ENCODE measurements at regions not wholly inside any gene's neighbourhood (a gene's known extent, or its start where the extent isn't known, plus 50 kb on each side); places are given as distances from the start of the nearest gene placed in this dataset.

DNA sequence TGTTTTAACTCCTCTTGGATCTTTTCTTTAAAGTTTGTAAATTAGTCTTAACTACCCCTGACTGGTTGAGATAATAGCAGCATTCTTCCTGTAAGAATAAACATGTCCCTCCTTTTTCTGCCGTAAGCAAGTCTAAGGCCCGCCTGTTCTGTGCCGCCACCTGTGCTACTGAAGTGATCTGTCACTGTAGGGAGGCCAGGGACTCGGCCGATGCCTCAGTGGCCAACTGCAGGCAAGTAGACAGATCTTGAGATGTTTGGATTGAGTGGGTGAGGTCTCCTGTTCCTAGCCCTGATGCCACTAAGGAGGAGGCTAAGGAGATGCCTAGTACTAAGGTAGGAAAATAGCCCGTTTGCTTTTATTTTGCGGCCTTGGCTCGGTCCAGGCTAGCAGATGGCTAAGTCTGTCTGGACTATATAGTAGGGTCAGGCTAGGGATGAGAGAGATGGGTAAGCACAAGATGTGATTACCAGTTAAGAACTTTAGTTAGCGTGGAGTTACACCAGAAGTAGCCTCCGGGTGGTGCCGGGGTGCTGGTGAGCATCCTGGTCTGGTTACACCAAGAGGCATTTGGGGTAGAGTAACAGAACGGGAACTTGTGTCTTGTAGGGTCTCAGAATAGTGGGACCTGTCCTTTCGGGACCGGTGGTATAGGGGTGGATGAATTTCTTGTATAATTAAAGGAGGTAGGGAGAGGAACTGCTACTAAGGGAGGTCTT, 584.2 kb downstream of the SUCLG1 start:
- intact Hi-C loops (cut with DNase I) = no loop called here
- no peaks in the 10 kb centered on the region for H3K9me3 ChIP-seq (ENCODE audit: control insufficient read depth, low read length)
- DNase-seq (peak in 1 of 3 donors; percentile 18), ATAC-seq (no peak)
- H3K4me3 ChIP-seq (ENCODE audit: low read length) = no peak overlapping the region
- H3K4me1 ChIP-seq (ENCODE audit: control insufficient read depth, insufficient read depth, low read length) = no peaks in the 10 kb centered on the region
- WGBS = 91% methylated on average over 14 of the region's 14 CpGs
- no peaks in the 10 kb centered on the region for H3K27me3 ChIP-seq (ENCODE audit: control insufficient read depth, insufficient read depth)
- no peak overlapping the region for H3K27ac ChIP-seq (ENCODE audit: low read length)

DNA sequence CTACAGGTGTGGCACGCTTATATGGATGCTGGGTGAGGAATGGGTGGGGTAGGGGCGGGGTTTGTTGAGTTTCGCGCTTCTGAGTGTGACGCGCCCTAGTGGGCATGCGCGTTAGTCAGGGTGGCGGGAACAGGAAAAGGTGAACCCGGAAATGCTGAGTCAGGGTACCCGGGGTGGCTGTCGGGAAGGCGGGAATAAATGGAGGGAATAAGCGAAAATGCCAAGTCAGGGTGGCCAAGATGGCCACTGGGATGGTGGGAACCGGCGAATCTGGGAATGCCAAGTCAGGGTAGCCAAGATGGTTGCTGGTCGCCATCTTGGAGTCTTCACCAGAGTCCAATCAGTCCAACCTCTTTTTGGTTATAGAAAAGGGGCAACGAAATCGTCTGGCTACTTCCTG, 585.0 kb downstream of the SUCLG1 start:
- intact Hi-C loops (cut with DNase I) = no loop called here
- H3K4me1 ChIP-seq (ENCODE audit: control insufficient read depth, insufficient read depth, low read length) = no peaks in the 10 kb centered on the region
- H3K27me3 ChIP-seq (ENCODE audit: control insufficient read depth, insufficient read depth) = no peaks in the 10 kb centered on the region
- no peaks in the 10 kb centered on the region for H3K9me3 ChIP-seq (ENCODE audit: control insufficient read depth, low read length)
- 96% methylated on average over 19 of the region's 19 CpGs for WGBS
- ATAC-seq = no peak
- no peak overlapping the region for H3K4me3 ChIP-seq (ENCODE audit: low read length)
- no peak overlapping the region for H3K27ac ChIP-seq (ENCODE audit: low read length)
- peak in 1 of 3 donors; percentile 16 for DNase-seq

DNA sequence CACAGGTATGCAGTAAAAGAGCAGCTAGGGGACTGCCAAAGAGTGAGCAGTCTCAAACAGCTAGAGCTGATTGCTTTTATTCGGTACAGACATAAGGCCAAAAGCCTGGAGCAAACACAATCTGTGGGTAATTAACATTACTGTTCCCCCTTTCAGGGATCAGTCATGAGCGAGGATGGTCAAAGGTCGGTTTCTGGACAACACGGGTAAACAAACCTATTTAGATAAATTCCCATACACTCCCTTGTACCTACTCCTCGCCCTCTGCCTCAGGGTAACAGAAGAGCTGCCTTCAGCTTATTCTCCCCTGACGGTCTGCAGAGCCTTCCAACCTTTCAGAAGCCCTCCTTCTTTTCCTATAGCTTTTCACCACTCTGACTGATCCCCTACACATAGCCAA, 586.0 kb downstream of the SUCLG1 start:
- Histone ChIP-seq H3K27ac (ENCODE audit: low read length) (no peak overlapping the region), H3K27me3 (ENCODE audit: control insufficient read depth, insufficient read depth) (no peaks in the 10 kb centered on the region), H3K4me1 (ENCODE audit: control insufficient read depth, insufficient read depth, low read length) (no peaks in the 10 kb centered on the region), H3K9me3 (ENCODE audit: control insufficient read depth, low read length) (no peaks in the 10 kb centered on the region), H3K4me3 (ENCODE audit: low read length) (no peak overlapping the region)
- no peak for DNase-seq
- intact Hi-C loops (cut with DNase I) = no loop called here
- ATAC-seq = no peak
- WGBS = 82% methylated on average over 6 of the region's 6 CpGs

DNA sequence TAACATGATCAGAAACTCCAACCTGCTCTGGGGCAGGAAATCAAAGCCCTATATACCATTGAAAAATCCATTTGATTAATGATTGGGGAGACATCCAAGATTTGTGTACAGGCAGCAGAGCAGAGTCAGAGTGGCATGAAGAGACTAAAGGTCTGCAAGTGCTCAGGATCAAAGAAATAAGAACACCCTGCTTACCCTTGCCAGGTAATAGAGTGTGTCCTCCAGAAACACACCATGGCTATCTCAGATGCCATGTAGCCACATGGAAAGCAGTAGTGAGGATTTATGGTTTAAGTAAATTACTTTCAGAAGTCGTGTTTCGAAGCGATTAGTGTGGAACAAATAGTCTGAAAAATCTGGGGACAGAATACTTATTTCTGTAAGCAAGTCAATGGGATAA, 592.9 kb downstream of the SUCLG1 start:
- Histone ChIP-seq H3K4me3 (ENCODE audit: low read length) (no peak overlapping the region), H3K27ac (ENCODE audit: low read length) (no peak overlapping the region), H3K27me3 (ENCODE audit: control insufficient read depth, insufficient read depth) (no peaks in the 10 kb centered on the region), H3K9me3 (ENCODE audit: control insufficient read depth, low read length) (no peaks in the 10 kb centered on the region), H3K4me1 (ENCODE audit: control insufficient read depth, insufficient read depth, low read length) (no peaks in the 10 kb centered on the region)
- intact Hi-C loops (cut with DNase I) = no loop called here
- ATAC-seq (no peak), DNase-seq (no peak)
- WGBS = 94% methylated on average over 3 of the region's 3 CpGs

DNA sequence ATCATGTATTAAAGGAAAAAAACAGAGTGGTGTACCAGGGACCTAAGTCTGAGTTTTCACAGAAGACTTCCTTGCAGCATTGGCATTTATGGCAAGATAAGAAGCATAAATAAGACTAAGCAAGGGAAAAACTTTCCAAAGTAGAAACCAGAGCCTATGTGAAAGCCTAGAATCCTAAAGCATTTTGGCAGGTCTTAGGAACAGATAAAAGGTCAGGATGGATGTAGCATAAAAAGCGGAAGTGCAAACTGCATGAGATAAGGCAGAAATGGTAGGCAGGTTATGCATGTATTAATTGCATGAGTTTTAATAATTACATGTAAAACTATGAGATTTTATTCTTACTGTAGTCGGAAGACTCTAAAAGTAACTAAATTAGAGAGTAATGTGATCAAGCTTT, 596.5 kb downstream of the SUCLG1 start:
- 78% methylated on average over 2 of the region's 2 CpGs for WGBS
- intact Hi-C loops (cut with DNase I) = no loop called here
- no peak for DNase-seq
- no peak overlapping the region for H3K27ac ChIP-seq (ENCODE audit: low read length)
- no peak for ATAC-seq
- H3K9me3 ChIP-seq (ENCODE audit: control insufficient read depth, low read length) = no peaks in the 10 kb centered on the region
- no peaks in the 10 kb centered on the region for H3K4me1 ChIP-seq (ENCODE audit: control insufficient read depth, insufficient read depth, low read length)
- no peak overlapping the region for H3K4me3 ChIP-seq (ENCODE audit: low read length)
- no peaks in the 10 kb centered on the region for H3K27me3 ChIP-seq (ENCODE audit: control insufficient read depth, insufficient read depth)

DNA sequence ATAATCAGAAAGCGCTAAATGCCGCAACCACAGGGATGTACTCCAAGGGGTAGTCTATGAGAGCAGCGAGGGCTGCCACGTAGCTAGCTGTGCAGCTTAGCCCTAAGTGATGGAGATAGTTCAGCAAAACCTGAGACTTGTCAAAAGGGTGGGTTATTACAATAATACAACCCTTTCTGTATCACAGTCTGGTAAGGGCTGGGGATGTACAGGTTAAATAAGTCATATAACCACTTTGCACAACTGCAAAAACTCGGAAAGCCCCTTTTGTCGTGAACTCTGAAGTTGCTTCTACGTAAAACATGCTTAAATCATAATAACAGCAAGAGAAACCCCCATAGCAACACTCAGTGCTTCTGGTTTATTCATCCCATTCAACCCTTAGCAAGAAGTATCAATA, 598.8 kb downstream of the SUCLG1 start:
- Histone ChIP-seq H3K4me3 (ENCODE audit: low read length) (no peak overlapping the region), H3K27ac (ENCODE audit: low read length) (no peak overlapping the region), H3K27me3 (ENCODE audit: control insufficient read depth, insufficient read depth) (no peaks in the 10 kb centered on the region), H3K4me1 (ENCODE audit: control insufficient read depth, insufficient read depth, low read length) (no peaks in the 10 kb centered on the region), H3K9me3 (ENCODE audit: control insufficient read depth, low read length) (no peaks in the 10 kb centered on the region)
- ATAC-seq (no peak), DNase-seq (no peak)
- intact Hi-C loops (cut with DNase I) = no loop called here
- WGBS = 73% methylated on average over 7 of the region's 7 CpGs

DNA sequence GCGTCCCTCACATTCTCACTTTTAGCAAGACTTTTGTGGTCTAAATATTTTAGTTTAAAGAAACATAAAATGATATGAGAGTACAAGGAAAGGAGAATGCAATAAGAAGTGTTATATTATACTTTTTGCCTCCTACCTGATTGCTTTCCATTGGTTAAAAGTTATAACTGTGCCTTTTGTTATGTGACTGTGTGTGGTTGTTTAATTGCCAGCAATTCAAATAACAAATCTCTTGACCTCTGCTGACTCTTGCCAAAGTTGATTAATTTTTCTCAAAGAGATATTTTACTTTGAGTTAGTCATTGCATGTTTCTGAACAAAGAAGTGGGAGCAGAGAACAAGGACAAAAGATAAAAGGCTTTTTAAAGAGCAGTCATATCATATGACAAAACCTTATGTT, 599.5 kb downstream of the SUCLG1 start:
- 93% methylated on average over 1 of the region's 1 CpG for WGBS
- intact Hi-C loops (cut with DNase I) = no loop called here

DNA sequence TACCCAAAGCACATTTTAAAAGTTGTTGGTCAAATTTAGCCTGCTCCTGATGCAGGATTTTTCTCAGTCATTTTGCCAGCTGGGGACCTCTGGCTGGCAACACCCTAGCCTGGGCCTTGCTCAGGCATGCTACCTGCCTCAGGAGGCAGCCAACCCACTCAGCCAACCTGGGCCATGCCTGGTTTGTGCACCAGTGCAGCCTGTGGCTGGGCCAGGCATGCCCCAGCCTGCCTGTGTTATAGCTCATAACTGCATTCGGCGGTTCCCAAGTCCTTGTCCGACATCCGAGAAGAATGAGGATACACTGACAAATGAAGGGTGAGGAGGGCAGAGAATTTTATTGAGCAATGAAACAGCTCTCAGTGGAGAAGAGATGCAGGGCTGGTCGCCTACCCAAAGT, 608.0 kb downstream of the SUCLG1 start:
- no peak overlapping the region for H3K27ac ChIP-seq (ENCODE audit: low read length)
- 94% methylated on average over 5 of the region's 5 CpGs for WGBS
- no peak overlapping the region for H3K4me3 ChIP-seq (ENCODE audit: low read length)
- H3K9me3 ChIP-seq (ENCODE audit: control insufficient read depth, low read length) = no peaks in the 10 kb centered on the region
- ATAC-seq = no peak
- intact Hi-C loops (cut with DNase I) = no loop called here
- no peaks in the 10 kb centered on the region for H3K27me3 ChIP-seq (ENCODE audit: control insufficient read depth, insufficient read depth)
- H3K4me1 ChIP-seq (ENCODE audit: control insufficient read depth, insufficient read depth, low read length) = no peaks in the 10 kb centered on the region
- no peak for DNase-seq

More for the DNA sequence above, 599.5 kb downstream of the SUCLG1 start:
- Histone ChIP-seq H3K4me3 (ENCODE audit: low read length) (no peak overlapping the region), H3K27ac (ENCODE audit: low read length) (no peak overlapping the region), H3K27me3 (ENCODE audit: control insufficient read depth, insufficient read depth) (no peaks in the 10 kb centered on the region), H3K9me3 (ENCODE audit: control insufficient read depth, low read length) (no peaks in the 10 kb centered on the region), H3K4me1 (ENCODE audit: control insufficient read depth, insufficient read depth, low read length) (no peaks in the 10 kb centered on the region)
- no peak for ATAC-seq
- DNase-seq = no peak

DNA sequence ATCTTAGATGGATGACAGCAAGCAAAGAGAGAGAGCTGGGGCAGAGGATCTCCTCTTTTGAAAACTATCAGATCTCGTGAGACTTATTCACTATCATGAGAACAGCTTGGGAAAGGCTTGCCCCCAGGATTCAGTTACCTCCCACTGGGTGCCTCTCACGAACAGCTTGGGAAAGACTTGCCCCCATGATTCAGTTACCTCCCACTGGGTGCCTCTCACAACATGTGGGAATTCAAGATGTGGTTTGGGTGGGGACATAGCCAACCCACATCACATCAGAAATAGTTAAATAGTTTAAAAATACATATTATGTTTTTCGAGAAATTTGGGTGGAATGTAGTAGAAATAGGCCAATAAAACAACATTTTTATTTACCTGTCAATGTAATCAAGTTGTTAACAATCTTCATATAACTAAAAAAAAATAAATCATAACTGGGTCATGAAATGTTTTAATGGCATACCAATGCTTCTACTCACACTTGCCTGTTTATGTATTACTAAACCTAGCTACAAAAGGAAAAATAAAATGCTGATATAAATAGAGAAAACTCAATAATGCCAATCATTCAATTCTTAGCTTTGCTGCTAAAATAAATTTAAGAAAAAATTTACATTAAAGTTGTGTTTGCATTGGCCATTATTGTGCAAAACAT, 608.9 kb downstream of the SUCLG1 start:
- DNase-seq (no peak), ATAC-seq (no peak)
- Histone ChIP-seq H3K27ac (ENCODE audit: low read length) (no peak overlapping the region), H3K9me3 (ENCODE audit: control insufficient read depth, low read length) (no peaks in the 10 kb centered on the region), H3K4me1 (ENCODE audit: control insufficient read depth, insufficient read depth, low read length) (no peaks in the 10 kb centered on the region), H3K27me3 (ENCODE audit: control insufficient read depth, insufficient read depth) (no peaks in the 10 kb centered on the region), H3K4me3 (ENCODE audit: low read length) (no peak overlapping the region)
- 71% methylated on average over 3 of the region's 3 CpGs for WGBS
- intact Hi-C loops (cut with DNase I) = no loop called here

DNA sequence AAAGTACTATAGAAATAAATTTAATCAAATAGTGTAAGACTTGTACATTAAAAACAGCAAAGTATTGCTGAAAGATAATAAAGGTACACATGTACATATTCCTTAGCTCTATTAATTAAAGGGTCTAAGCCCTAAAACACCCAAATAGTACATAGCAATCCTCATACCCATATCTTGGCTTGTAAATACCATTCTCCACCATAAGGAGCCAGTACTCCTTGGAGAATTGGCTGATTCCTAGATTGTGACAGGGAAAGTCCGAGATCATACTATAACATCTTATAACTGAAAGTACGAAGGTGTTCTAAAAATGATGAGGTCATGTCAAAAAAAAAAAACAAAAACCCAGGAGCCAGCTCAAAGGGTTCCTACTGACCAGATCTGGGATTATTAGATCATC, 614.6 kb downstream of the SUCLG1 start:
- H3K27me3 ChIP-seq (ENCODE audit: control insufficient read depth, insufficient read depth) = no peaks in the 10 kb centered on the region
- no peak overlapping the region for H3K4me3 ChIP-seq (ENCODE audit: low read length)
- no peaks in the 10 kb centered on the region for H3K9me3 ChIP-seq (ENCODE audit: control insufficient read depth, low read length)
- no peak for DNase-seq
- intact Hi-C loops (cut with DNase I) = no loop called here
- 78% methylated on average over 2 of the region's 2 CpGs for WGBS
- no peaks in the 10 kb centered on the region for H3K4me1 ChIP-seq (ENCODE audit: control insufficient read depth, insufficient read depth, low read length)
- H3K27ac ChIP-seq (ENCODE audit: low read length) = no peak overlapping the region
- ATAC-seq = no peak

DNA sequence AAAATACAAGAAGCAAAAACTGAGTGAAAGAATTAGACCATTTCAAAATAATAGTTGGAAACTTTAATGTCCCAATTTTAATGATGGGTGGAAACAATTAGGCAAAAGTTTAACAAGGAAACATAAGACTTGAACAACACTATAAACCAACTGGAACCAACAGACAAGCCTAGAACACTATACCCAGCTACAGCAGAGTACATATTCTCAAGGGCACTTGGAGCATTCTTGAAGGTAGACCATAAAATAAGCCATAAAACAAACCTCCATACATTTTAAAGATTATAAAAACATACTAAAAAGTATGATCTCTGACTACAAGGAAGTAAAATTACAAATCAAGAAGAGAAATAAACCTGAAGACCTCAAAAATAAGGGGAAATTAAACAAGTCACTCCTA, 616.7 kb downstream of the SUCLG1 start:
- H3K27me3 ChIP-seq (ENCODE audit: control insufficient read depth, insufficient read depth) = no peaks in the 10 kb centered on the region
- no peak for ATAC-seq
- no peak overlapping the region for H3K27ac ChIP-seq (ENCODE audit: low read length)
- H3K4me3 ChIP-seq (ENCODE audit: low read length) = no peak overlapping the region
- no peaks in the 10 kb centered on the region for H3K9me3 ChIP-seq (ENCODE audit: control insufficient read depth, low read length)
- intact Hi-C loops (cut with DNase I) = no loop called here
- DNase-seq = no peak
- H3K4me1 ChIP-seq (ENCODE audit: control insufficient read depth, insufficient read depth, low read length) = no peaks in the 10 kb centered on the region

DNA sequence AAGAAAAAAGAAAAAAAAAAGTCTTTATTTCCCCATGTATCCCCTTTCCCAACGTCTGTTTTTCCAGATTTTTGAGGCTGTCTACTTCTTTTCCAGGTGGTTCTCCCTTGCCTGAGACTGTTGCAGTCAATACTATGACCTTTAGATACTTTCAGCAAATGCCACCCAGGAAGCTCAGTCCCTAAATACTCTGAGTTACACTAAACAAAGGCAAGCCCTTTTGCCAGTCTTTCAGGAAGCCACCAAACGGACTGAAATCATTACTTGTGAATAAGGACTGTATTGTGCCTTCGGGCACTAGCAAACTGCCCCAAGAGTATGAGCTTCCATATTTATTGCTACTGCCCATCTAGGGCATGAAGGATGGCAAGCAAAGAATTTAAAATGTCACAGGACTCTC, 621.3 kb downstream of the SUCLG1 start:
- Histone ChIP-seq H3K27me3 (ENCODE audit: control insufficient read depth, insufficient read depth) (no peaks in the 10 kb centered on the region), H3K9me3 (ENCODE audit: control insufficient read depth, low read length) (no peaks in the 10 kb centered on the region), H3K4me1 (ENCODE audit: control insufficient read depth, insufficient read depth, low read length) (no peaks in the 10 kb centered on the region), H3K27ac (ENCODE audit: low read length) (no peak overlapping the region), H3K4me3 (ENCODE audit: low read length) (no peak overlapping the region)
- intact Hi-C loops (cut with DNase I) = no loop called here
- no peak for DNase-seq
- ATAC-seq = no peak
- 69% methylated on average over 3 of the region's 3 CpGs for WGBS
